ENCODE measurements at regions not wholly inside any gene's neighbourhood (a gene's known extent, or its start where the extent isn't known, plus 50 kb on each side); places are given as distances from the start of the nearest gene placed in this dataset.

GRCh38 chr2:7971841-7972240, 710.0 kb upstream of the ID2 start:
- no peak for TF ChIP-seq CTCF (IDR thresholded peaks at IDR 0.05)
- TF ChIP-seq EZH2 (IDR thresholded peaks at IDR 0.05): no peak
